Superior temporal gyrus (tissue), 1 donor: ENCODE measurements at regions not wholly inside any gene's neighbourhood (a gene's known extent, or its start where the extent isn't known, plus 50 kb on each side); places are given as distances from the start of the nearest gene placed in this dataset.
A peak's percentile ranks its signal among the peaks of the same experiment; 100 is the strongest.
"Not testable (repeated sequence)": the region's sequence is repeated elsewhere in the genome, so short reads cannot be mapped to it uniquely, and the experiment has no call there.

Experiments used
- DNase-seq: peaks from one replicate; pipeline ENCODE4 v3.0.0-alpha.2; 2016; ENCODE audit errors: extremely low spot score

- no peak for DNase-seq
Measured at GRCh38 chr11:92111287-92111686, 113.3 kb upstream of the FAT3 start.

- no peak for DNase-seq
Measured at GRCh38 chr11:92109466-92109865, 115.2 kb upstream of the FAT3 start.

GRCh38 chr11:92107331-92107730, 117.3 kb upstream of the FAT3 start:
- no peak for DNase-seq

DNA sequence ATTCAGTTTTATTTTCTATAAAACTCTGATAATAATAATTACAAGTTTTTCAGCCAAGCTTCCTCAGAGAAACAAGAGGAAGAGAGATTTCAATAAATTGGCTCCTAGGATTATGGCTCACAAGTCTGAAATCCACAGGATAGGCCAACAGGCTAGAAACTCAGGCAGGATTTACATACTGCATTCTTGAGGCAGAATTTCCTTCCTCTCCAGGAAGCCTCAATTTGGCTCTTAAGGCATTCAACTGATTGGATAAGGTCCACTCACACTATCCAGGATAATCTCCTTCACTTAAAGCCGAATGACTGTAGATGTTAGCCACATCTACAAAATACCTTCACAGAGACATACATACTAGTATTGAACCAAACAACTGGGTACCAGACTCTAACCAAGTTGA, 120.3 kb upstream of the FAT3 start:
- DNase-seq, result no peak

DNA sequence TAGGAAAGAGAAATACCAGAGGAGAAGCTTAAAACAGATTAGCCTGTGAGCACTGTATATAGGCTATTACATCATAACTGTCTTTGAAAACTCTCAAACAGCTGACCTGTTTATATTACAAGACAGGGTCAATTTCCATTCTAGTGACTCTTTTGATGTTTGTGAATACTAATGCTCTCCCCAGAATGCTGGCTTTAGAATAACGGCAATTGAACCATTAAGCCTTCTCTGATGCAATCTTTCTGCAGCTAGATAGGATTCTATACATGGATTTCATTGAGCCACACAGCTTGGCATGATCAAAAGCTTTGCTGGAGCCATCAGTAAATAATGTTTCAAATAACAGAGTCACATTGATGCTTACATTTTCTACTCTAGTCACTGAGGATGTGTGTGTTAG, 122.7 kb upstream of the FAT3 start:
- no peak for DNase-seq

- DNase-seq, result no peak
Measured at GRCh38 chr11:92099183-92099582, 125.4 kb upstream of the FAT3 start.

- DNase-seq, result no peak
Measured at GRCh38 chr11:92098172-92098571, 126.4 kb upstream of the FAT3 start.

GRCh38 chr11:92087725-92088537, 136.7 kb upstream of the FAT3 start:
- peak; percentile 28 for DNase-seq

GRCh38 chr11:92083123-92083522, 141.5 kb upstream of the FAT3 start:
- no peak for DNase-seq

- DNase-seq, result no peak
Measured at GRCh38 chr11:92082652-92083051, 142.0 kb upstream of the FAT3 start.

GRCh38 chr11:92074498-92074897, 150.1 kb upstream of the FAT3 start:
- DNase-seq, result not testable (repeated sequence)

GRCh38 chr11:92071660-92072059, 153.0 kb upstream of the FAT3 start:
- no peak for DNase-seq

DNA sequence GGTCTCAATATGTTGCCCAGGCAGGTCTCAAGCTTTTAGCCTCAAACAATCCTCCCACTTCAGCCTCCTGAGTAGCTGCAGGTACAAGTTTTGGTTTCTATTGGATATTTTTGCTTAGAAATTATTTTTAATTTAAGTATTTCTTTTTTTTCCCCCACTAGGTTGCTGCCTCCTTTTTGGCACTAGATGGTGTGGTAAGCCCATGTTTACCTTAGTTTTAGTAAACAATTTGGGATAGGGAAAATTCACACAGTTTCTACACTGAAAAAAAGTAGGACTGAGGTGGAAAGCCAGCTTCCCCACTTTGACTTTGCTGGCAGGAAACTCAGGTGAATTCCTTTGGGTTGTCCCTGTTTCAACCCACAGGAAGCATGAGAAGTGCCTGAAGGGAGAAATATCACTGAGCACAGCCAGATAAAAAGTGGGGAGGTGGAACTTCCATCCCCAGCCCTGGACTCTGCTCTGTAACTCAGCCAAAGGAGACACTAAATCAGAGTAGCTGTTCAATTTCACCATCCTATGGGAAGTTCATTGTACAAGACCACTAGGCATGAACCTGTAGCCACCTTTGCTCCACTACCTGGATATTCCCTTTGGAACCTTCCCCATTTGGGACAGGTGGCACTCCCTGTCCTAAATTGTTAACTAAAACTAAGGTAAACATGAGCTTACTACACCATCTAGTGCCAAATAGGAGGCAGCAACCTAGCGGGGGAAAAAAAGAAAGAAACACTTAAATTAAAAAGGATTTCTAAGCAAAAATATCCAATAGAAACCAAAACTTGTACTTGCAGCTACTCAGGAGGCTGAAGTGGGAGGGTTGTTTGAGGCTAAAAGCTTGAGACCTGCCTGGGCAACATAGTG, 154.4 kb upstream of the FAT3 start:
- no peak for DNase-seq

DNA sequence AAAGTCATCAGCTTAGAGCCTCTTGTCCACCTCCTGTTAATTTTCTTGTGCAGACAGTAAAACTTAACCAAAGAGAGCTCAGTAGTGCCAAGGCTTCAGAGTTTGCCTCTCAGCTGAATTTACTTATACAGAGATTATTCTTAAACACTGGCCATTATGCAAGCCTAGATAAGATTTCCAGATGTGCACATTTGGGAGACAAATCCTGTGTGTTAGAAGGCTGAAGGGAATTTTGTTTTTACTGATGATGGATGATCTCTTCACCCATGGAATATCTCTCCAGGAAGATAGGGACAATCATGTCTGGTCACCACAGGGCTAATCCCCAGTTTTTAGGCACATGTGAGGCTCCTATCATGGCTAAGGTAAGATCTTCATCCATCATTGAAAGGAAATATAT, 157.6 kb upstream of the FAT3 start:
- DNase-seq, result no peak

- DNase-seq, result no peak
Measured at GRCh38 chr11:92061456-92062062, 163.1 kb upstream of the FAT3 start.

DNA sequence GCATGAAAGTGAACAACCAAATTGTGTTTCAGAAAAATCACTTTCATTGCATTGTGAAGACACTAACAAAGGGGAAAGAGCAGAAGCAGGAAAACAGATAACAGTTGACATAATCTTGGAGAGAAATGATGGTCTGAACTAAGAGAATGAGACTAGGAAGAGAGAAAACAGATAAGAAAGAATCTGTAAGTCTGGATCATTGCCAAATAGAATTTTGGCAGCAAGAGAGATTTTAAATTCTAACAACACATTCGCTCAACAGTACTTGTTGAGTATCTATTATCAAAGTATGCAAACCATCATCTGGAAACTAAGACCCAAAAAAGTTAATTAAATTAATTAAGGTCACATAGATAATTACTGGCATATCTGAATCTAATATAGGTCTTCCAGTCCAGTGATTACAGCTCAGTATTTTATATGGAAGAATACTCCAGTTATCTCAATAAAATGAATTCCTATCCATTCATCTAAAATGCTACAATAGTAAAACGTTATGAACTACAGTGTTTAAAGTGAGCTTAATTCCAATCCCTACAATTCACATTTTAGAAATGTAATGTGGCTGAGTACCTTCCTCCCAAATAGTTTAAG, 166.7 kb upstream of the FAT3 start:
- no peak for DNase-seq

- DNase-seq, result no peak
Measured at GRCh38 chr11:92053216-92053615, 171.4 kb upstream of the FAT3 start.

- no peak for DNase-seq
Measured at GRCh38 chr11:92050305-92050704, 174.3 kb upstream of the FAT3 start.

DNA sequence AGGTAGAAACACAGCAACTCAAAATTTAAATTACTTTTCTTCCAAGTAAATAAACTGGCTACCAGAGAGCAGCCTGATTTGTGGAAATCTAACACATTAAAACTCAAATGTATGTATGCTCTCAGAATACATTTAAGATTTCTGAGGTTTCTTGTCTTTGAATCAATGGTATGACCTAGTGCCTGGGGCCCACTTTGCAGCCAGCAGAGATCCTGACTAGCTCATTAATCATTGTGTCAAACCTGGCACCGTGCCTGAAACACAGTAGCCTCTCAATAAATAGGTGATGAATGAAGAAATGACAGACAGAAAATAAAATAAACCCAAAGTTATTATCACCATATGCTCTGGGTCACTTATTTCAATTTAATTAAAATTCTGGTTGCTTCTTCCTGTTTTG, 176.2 kb upstream of the FAT3 start:
- no peak for DNase-seq

GRCh38 chr11:92046103-92046502, 178.5 kb upstream of the FAT3 start:
- no peak for DNase-seq

- DNase-seq, result no peak
Measured at GRCh38 chr11:92045301-92045700, 179.3 kb upstream of the FAT3 start.

- DNase-seq, result no peak
Measured at GRCh38 chr11:92035488-92035887, 189.1 kb upstream of the FAT3 start.
